ENCODE measurements at regions not wholly inside any gene's neighbourhood (a gene's known extent, or its start where the extent isn't known, plus 50 kb on each side); places are given as distances from the start of the nearest gene placed in this dataset.

GRCh38 chr2:57962861-57963260 is 83.7 kb upstream of the VRK2 start:
- no peaks in the 10 kb centered on the region for H3K79me2 ChIP-seq
- no peaks in the 10 kb centered on the region for H3K9me3 ChIP-seq (ENCODE audit: control insufficient read depth, low read length)
- no peak overlapping the region for H3K4me3 ChIP-seq (ENCODE audit: low read depth, low read length)
- H3K27ac ChIP-seq = no peak overlapping the region
- no peaks in the 10 kb centered on the region for H3K4me1 ChIP-seq
- H3K4me2 ChIP-seq (ENCODE audit: low read length) = no peak overlapping the region
- no peak overlapping the region for H2AFZ ChIP-seq
- H3K36me3 ChIP-seq (ENCODE audit: control insufficient read depth, insufficient read depth, low read length) = no peaks in the 10 kb centered on the region
- no peaks in the 10 kb centered on the region for H3K27me3 ChIP-seq (ENCODE audit: control insufficient read depth, insufficient read depth, low read length)
- no peak overlapping the region for H3K9ac ChIP-seq
- TF ChIP-seq CTCF (IDR thresholded peaks at IDR 0.05) = no peak

GRCh38 chr2:57965219-57965618 is 81.4 kb upstream of the VRK2 start:
- no peaks in the 10 kb centered on the region for H3K79me2 ChIP-seq
- H3K27ac ChIP-seq = no peak overlapping the region
- no peak overlapping the region for H2AFZ ChIP-seq
- H3K4me1 ChIP-seq = no peaks in the 10 kb centered on the region
- H3K4me2 ChIP-seq (ENCODE audit: low read length) = no peak overlapping the region
- no peak for TF ChIP-seq CTCF (IDR thresholded peaks at IDR 0.05)
- no peak overlapping the region for H3K4me3 ChIP-seq (ENCODE audit: low read depth, low read length)
- no peaks in the 10 kb centered on the region for H3K36me3 ChIP-seq (ENCODE audit: control insufficient read depth, insufficient read depth, low read length)
- H3K27me3 ChIP-seq (ENCODE audit: control insufficient read depth, insufficient read depth, low read length) = no peaks in the 10 kb centered on the region
- no peak overlapping the region for H3K9ac ChIP-seq
- no peaks in the 10 kb centered on the region for H3K9me3 ChIP-seq (ENCODE audit: control insufficient read depth, low read length)

DNA sequence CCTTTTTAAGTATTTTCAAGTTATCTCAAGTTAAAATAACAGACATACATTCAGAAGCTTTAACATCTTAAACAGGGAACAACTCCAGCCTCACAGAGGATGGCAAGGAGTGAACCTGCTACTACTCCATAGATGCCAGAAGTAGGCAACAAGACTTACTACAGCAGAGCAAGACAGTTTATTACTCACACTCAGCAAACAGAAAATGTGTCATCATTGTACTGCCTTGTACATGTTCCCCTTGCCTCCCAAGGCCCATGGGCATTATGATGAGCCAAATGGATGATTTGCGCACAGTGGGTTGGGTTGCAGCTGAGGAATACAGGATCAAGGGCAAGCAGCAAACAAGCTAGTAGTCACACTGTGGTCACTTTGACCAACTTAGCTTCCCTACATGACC is 80.6 kb upstream of the VRK2 start:
- no peak for TF ChIP-seq CTCF (IDR thresholded peaks at IDR 0.05)
- Histone ChIP-seq H3K4me3 (ENCODE audit: low read depth, low read length) (no peak overlapping the region), H3K79me2 (no peaks in the 10 kb centered on the region), H3K9ac (no peak overlapping the region), H2AFZ (no peak overlapping the region), H3K4me2 (ENCODE audit: low read length) (no peak overlapping the region), H3K27ac (no peak overlapping the region), H3K27me3 (ENCODE audit: control insufficient read depth, insufficient read depth, low read length) (no peaks in the 10 kb centered on the region), H3K36me3 (ENCODE audit: control insufficient read depth, insufficient read depth, low read length) (no peaks in the 10 kb centered on the region), H3K4me1 (no peaks in the 10 kb centered on the region), H3K9me3 (ENCODE audit: control insufficient read depth, low read length) (no peaks in the 10 kb centered on the region)

- H3K4me1 ChIP-seq = no peaks in the 10 kb centered on the region
- no peaks in the 10 kb centered on the region for H3K27me3 ChIP-seq (ENCODE audit: control insufficient read depth, insufficient read depth, low read length)
- no peaks in the 10 kb centered on the region for H3K36me3 ChIP-seq (ENCODE audit: control insufficient read depth, insufficient read depth, low read length)
- no peak overlapping the region for H3K9ac ChIP-seq
- no peak overlapping the region for H3K27ac ChIP-seq
- no peak for TF ChIP-seq CTCF (IDR thresholded peaks at IDR 0.05)
- no peak overlapping the region for H3K4me2 ChIP-seq (ENCODE audit: low read length)
- H3K79me2 ChIP-seq = no peaks in the 10 kb centered on the region
- H3K9me3 ChIP-seq (ENCODE audit: control insufficient read depth, low read length) = no peaks in the 10 kb centered on the region
- H2AFZ ChIP-seq = no peak overlapping the region
- no peak overlapping the region for H3K4me3 ChIP-seq (ENCODE audit: low read depth, low read length)
These were observed 72.9 kb upstream of the VRK2 start for GRCh38 chr2:57973621-57974186.

- H3K4me2 ChIP-seq (ENCODE audit: low read length) = no peak overlapping the region
These were observed 67.4 kb upstream of the VRK2 start for GRCh38 chr2:57979158-57979557.

More at GRCh38 chr2:57979158-57979557, 67.4 kb upstream of the VRK2 start:
- H3K4me1 ChIP-seq = no peaks in the 10 kb centered on the region
- no peak for TF ChIP-seq CTCF (IDR thresholded peaks at IDR 0.05)
- no peaks in the 10 kb centered on the region for H3K9me3 ChIP-seq (ENCODE audit: control insufficient read depth, low read length)
- no peaks in the 10 kb centered on the region for H3K27me3 ChIP-seq (ENCODE audit: control insufficient read depth, insufficient read depth, low read length)
- H2AFZ ChIP-seq = no peak overlapping the region
- no peak overlapping the region for H3K27ac ChIP-seq
- H3K4me3 ChIP-seq (ENCODE audit: low read depth, low read length) = no peak overlapping the region
- no peaks in the 10 kb centered on the region for H3K36me3 ChIP-seq (ENCODE audit: control insufficient read depth, insufficient read depth, low read length)
- no peaks in the 10 kb centered on the region for H3K79me2 ChIP-seq
- no peak overlapping the region for H3K9ac ChIP-seq

All from parathyroid adenoma (tissue), 2 donors.